Heart left ventricle (tissue), 13 donors: ENCODE measurements at regions not wholly inside any gene's neighbourhood (a gene's known extent, or its start where the extent isn't known, plus 50 kb on each side); places are given as distances from the start of the nearest gene placed in this dataset.

Experiments
- POLR2A ChIP-seq, 2 donors: fragments of 450-650 bp; IDR thresholded peaks; one replicate each; pipeline ENCODE4 v1.6.1; 2017; ENCODE audit warnings: antibody characterized with exemption in 2 of 2, mild to moderate bottlenecking in 2 of 2, moderate library complexity in 2 of 2
- TF ChIP-seq, protein P1 (sequence below), 12 donors: fragments of 200-600 bp; sonication (generic) in 4 of 12; IDR thresholded peaks; one replicate each; pipeline versions ENCODE4 v1.5.0 to v1.8.0; 2018 to 2022; ENCODE audit warnings: antibody characterized with exemption in 12 of 12, mild to moderate bottlenecking in 5 of 12
- donor health status: ischemic (EF 13 %, LVEDD 7.1; RV severe dilation, severe dysfunction).
- donor health status: DM: no; HTN: yes; CAD: no.
- donor health status: DM: no; HTN: no; CAD: no.
- donor health status: ischemic (EF 25% LVEDD 6.9; RV normal size, moderate dysfunction).
- donor health status: ischemic (EF 25% LVEDD 5.7; RV mildly dilated, moderate dysfunction).
- donor health status: ischemic (EF 35%, LVEDD 5.7; RV mildly dilated, moderate dysfunction).
- donor health status: nonischemic (EF 11% LVEDD 7.7; RV severe dilation, severe dysfunction).
- donor health status: DM: yes; HTN: yes; CAD: no.
- donor health status: PGD.
- donor health status: ischemic (EF 29% LVEDD 5.4; RV normal size, mild dysfunction).
- donor health status: nonischemic (EF 23%, LVEDD 6.1; RV moderate dilation, normal function).

DNA sequence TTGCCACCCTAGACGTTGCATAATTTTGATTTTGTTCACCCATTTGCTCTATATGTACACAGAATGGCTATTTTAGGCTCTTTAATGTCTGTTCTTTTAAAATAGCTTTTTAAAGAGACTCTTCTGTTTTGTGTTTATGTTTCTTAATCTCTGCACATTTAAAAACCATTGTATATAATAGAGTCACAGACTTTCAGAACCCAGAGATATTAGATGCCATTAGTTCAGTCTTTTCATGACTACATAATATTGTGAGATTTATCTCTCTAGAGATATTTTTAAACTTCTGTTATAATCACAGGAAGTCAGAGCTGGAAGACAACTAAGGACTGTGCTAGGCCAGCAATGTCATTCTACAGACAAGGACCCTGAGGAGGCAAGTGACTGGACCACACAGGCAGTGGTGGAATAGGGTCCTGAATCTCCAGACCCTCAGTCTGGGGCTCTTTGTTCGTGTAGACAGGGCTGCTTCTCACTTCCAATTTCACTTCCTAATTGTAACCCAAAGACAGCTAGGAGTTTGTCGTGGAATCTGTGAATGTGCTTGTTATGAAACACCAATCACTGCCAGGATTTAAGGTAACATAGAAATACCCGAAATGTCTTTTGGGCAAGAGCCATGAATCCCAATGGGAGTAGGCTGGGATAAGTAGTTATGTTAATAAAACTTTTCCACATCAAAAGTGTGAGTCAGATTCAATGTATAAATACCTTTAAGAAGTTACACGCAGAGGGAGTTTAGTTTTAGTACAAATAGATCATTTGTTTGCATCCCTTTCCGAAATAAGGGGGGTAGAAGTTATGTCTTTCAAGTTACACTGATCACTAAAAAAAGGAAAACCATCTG, 165.2 kb upstream of the ROPN1 start:
- TF ChIP-seq POLR2A (IDR thresholded peaks at IDR 0.05): no peak
- TF ChIP-seq, protein P1, sequence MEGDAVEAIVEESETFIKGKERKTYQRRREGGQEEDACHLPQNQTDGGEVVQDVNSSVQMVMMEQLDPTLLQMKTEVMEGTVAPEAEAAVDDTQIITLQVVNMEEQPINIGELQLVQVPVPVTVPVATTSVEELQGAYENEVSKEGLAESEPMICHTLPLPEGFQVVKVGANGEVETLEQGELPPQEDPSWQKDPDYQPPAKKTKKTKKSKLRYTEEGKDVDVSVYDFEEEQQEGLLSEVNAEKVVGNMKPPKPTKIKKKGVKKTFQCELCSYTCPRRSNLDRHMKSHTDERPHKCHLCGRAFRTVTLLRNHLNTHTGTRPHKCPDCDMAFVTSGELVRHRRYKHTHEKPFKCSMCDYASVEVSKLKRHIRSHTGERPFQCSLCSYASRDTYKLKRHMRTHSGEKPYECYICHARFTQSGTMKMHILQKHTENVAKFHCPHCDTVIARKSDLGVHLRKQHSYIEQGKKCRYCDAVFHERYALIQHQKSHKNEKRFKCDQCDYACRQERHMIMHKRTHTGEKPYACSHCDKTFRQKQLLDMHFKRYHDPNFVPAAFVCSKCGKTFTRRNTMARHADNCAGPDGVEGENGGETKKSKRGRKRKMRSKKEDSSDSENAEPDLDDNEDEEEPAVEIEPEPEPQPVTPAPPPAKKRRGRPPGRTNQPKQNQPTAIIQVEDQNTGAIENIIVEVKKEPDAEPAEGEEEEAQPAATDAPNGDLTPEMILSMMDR (IDR thresholded peaks at IDR 0.05): no peak
